Thoracic aorta (tissue), 2 donors: ENCODE measurements at regions not wholly inside any gene's neighbourhood (a gene's known extent, or its start where the extent isn't known, plus 50 kb on each side); places are given as distances from the start of the nearest gene placed in this dataset.

ENCODE experiments used
- ATAC-seq: fragments of 150-250 bp; one replicate; pipeline ENCODE4 v1.8.0; 2017; ENCODE audit warnings: low read depth; ENCODE audit not compliant: insufficient number of reproducible peaks, low FRiP score
- DNase-seq: peaks from one replicate; pipeline ENCODE4 v3.0.0-alpha.2; 2020; ENCODE audit warnings: low spot score
- H3K27ac ChIP-seq, 2 donors: fragments of 200-600 bp; sonication (generic); 1 replicate in 1 of 2; 2 replicates in 1 of 2; pipeline ENCODE4 v1.5.1; 2016; ENCODE audit warnings: mild to moderate bottlenecking in 2 of 2, moderate library complexity in 2 of 2
- H3K27me3 ChIP-seq: fragments of 200-600 bp; sonication (generic); replicated peaks from 2 replicates; pipeline ENCODE4 v1.6.0; 2016; ENCODE audit warnings: mild to moderate bottlenecking; ENCODE audit not compliant: insufficient read depth
- H3K36me3 ChIP-seq: fragments of 200-600 bp; sonication (generic); one replicate; pipeline ENCODE4 v1.5.1; 2016
- H3K4me1 ChIP-seq, 2 donors: fragments of 200-600 bp; sonication (generic); 1 replicate in 1 of 2; 2 replicates in 1 of 2; pipeline versions ENCODE4 v1.5.1 to v1.6.0; 2016; ENCODE audit warnings: low read depth in 2 of 2, mild to moderate bottlenecking in 1 of 2; ENCODE audit not compliant: control insufficient read depth in 1 of 2
- H3K4me3 ChIP-seq: fragments of 200-600 bp; sonication (generic); 2 replicates; pipeline ENCODE4 v1.5.1; 2016; ENCODE audit warnings: mild to moderate bottlenecking
- H3K9me3 ChIP-seq: fragments of 200-600 bp; sonication (generic); 2 replicates; pipeline ENCODE4 v1.5.1; 2016
- TF ChIP-seq, protein P1 (sequence below): fragments of 200-600 bp; sonication (generic); IDR thresholded peaks from one replicate; pipeline ENCODE4 v1.5.1; 2019; ENCODE audit warnings: antibody characterized with exemption

DNA sequence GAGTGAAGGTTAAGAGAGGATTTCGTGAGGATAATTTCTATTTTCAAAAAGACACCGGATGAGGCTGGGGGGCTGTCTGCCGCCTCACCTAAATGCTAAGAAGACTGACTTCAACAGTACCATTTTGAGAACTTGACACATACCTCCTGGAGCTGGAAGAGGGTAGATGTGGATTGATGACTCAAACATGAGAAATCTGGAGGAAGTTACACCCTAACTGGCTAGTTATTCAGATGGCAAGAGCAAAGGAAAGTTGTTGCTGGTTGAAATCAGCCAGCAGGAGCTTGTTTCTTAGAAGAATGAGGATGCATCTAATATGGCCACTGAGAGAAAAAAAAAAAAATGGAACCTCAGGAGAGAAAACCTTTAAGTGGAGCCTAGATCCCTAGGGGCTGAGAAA lies 76.2 kb upstream of the KIAA1217 start:
- Histone ChIP-seq H3K27ac (no peak overlapping the region), H3K27me3 (no peaks in the 10 kb centered on the region), H3K36me3 (no peaks in the 10 kb centered on the region), H3K4me1 (peaks cover 0 to 6% of the 10 kb centered on the region in 2 donors), H3K9me3 (no peaks in the 10 kb centered on the region), H3K4me3 (no peak overlapping the region)
- ATAC-seq = no peak
- TF ChIP-seq, protein P1, sequence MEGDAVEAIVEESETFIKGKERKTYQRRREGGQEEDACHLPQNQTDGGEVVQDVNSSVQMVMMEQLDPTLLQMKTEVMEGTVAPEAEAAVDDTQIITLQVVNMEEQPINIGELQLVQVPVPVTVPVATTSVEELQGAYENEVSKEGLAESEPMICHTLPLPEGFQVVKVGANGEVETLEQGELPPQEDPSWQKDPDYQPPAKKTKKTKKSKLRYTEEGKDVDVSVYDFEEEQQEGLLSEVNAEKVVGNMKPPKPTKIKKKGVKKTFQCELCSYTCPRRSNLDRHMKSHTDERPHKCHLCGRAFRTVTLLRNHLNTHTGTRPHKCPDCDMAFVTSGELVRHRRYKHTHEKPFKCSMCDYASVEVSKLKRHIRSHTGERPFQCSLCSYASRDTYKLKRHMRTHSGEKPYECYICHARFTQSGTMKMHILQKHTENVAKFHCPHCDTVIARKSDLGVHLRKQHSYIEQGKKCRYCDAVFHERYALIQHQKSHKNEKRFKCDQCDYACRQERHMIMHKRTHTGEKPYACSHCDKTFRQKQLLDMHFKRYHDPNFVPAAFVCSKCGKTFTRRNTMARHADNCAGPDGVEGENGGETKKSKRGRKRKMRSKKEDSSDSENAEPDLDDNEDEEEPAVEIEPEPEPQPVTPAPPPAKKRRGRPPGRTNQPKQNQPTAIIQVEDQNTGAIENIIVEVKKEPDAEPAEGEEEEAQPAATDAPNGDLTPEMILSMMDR = no peak
- DNase-seq = no peak

DNA sequence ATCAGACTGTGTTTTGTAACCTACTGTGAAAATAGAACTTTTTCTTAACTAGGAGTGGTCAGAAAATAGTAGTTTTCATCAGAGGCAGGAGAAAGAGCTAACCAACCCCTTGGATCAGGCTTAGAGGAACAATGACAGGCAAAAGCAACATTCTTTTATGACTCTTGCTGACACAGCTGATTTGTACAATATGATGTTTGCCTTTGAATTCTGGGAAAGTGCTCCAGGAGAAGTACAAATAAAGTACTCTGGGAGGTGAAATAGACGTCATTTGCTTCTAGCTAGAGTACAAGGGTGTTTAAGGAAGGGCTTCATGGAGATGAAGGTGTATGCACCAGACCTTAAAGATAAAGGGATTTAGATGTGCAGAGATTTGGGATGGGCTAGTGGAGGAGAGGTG lies 75.1 kb upstream of the KIAA1217 start:
- TF ChIP-seq, protein P1 = no peak
- no peaks in the 10 kb centered on the region for H3K36me3 ChIP-seq
- no peaks in the 10 kb centered on the region for H3K9me3 ChIP-seq
- H3K4me3 ChIP-seq = no peak overlapping the region
- DNase-seq (no peak), ATAC-seq (no peak)
- H3K4me1 ChIP-seq = peaks cover 0 to under 1% of the 10 kb centered on the region in 2 donors
- no peaks in the 10 kb centered on the region for H3K27me3 ChIP-seq
- no peak overlapping the region for H3K27ac ChIP-seq

DNA sequence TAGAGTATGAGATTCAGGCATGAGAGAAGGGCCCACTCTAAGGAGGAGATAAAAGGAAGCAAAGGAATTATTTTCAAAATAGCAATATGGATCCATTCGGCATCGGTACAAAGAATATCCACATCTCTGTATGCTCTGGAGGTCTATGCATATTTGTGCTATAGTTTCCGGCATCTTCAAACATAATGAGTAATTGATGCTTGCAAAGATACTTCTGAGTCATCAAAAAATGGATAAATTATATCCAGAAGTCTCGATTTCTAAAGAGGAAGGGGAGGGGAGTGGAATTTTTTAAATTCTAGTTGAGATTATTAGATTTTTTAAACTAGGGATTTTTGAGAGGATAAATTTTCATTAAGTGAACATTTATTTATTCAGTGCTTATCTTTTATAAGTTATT lies 72.9 kb upstream of the KIAA1217 start:
- DNase-seq = no peak
- TF ChIP-seq, protein P1 = no peak
- no peaks in the 10 kb centered on the region for H3K36me3 ChIP-seq
- H3K9me3 ChIP-seq = peaks cover 4% of the 10 kb centered on the region
- no peaks in the 10 kb centered on the region for H3K27me3 ChIP-seq
- no peak for ATAC-seq
- no peak overlapping the region for H3K4me3 ChIP-seq
- no peak overlapping the region for H3K27ac ChIP-seq
- no peaks in the 10 kb centered on the region for H3K4me1 ChIP-seq

DNA sequence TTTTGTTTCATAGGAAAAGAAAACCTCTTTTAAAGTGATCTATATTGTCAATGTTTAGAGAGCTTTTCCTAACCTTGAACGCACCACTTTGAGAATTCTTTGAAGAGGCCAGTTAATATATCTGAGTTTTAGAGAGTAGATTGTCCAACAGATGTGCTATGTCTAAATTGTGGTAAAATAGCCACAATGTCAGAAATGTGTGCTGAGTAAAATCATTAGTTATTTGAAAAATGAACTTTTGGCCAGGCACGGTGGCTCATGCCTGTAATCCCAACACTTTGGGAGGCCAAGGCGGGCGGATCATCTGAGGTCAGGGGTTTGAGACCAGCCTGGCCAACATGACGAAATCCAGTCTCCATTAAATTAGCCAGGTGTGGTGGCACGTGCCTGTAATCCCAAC lies 61.6 kb upstream of the KIAA1217 start:
- DNase-seq = no peak
- TF ChIP-seq, protein P1 = no peak
- Histone ChIP-seq H3K4me3 (no peak overlapping the region), H3K4me1 (no peaks in the 10 kb centered on the region), H3K27ac (no peak overlapping the region), H3K9me3 (no peaks in the 10 kb centered on the region), H3K36me3 (no peaks in the 10 kb centered on the region), H3K27me3 (no peaks in the 10 kb centered on the region)
- no peak for ATAC-seq

DNA sequence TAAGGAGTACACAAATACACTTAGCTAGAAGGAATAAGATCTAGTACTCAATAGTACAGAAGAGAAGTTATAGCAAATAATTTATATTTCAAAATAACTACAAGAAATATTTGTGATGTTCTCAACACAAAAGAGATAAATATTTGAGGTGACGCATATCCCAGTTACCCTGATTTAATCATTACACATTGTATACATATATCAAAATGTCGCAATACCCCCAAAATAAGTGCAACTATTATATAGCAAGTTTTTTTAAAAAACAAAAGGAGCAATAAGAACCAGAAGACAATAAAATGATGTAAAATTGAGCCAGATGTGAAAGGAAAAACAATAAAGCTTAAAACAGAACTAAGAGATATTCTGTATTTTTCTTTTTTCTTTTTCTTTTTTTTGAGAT lies 59.3 kb upstream of the KIAA1217 start:
- ATAC-seq (no peak), DNase-seq (no peak)
- Histone ChIP-seq H3K9me3 (no peaks in the 10 kb centered on the region), H3K4me1 (no peaks in the 10 kb centered on the region), H3K27ac (no peak overlapping the region), H3K27me3 (no peaks in the 10 kb centered on the region), H3K36me3 (no peaks in the 10 kb centered on the region), H3K4me3 (no peak overlapping the region)
- TF ChIP-seq, protein P1 = no peak
